H1 (cell line): ENCODE measurements at regions not wholly inside any gene's neighbourhood (a gene's known extent, or its start where the extent isn't known, plus 50 kb on each side); places are given as distances from the start of the nearest gene placed in this dataset.

Experiments used
- NANOG ChIP-seq: IDR thresholded peaks from 2 replicates; pipeline ENCODE4 v1.6.1; 2011; ENCODE audit warnings: low read length, low read depth, mild to moderate bottlenecking, inconsistent platforms; ENCODE audit not compliant: insufficient read depth, poor library complexity, severe bottlenecking
- SAP30 ChIP-seq: fragments of 300-600 bp; sonication (generic); IDR thresholded peaks from 2 replicates; pipeline ENCODE4 v1.7.1; 2012; ENCODE audit warnings: low read length, moderate library complexity, mild to moderate bottlenecking, inconsistent platforms; ENCODE audit not compliant: insufficient read depth, insufficient replicate concordance
- SIX5 ChIP-seq: IDR thresholded peaks from 2 replicates; pipeline ENCODE4 v1.6.1; 2011; ENCODE audit warnings: mild to moderate bottlenecking, low read depth, low read length

DNA sequence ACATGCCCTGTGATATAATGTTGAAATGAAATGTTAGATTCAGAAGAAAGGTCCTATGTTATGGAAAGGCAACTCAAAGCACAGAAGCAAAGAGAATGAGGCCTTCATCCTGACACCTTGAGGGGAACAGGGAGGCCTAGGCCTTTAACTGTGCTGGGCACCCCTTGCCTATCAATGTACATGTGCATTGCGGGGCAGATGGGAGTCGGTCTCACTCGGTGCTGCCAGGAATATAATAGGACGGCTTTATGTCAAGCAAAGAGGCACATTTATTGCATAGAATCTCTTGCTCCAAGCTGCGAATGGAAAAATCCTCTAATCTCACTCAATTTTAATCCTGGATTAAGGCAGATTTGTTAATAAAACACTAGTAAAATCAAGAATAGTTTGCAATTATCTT, 301.0 kb upstream of the SOX14 start (continued):
- TF ChIP-seq SAP30, result no peak
- no peak for TF ChIP-seq NANOG
- TF ChIP-seq SIX5, result no peak
